K562 (cell line): ENCODE measurements at regions not wholly inside any gene's neighbourhood (a gene's known extent, or its start where the extent isn't known, plus 50 kb on each side); places are given as distances from the start of the nearest gene placed in this dataset.

ENCODE experiments used
- ESRRB ChIP-seq: fragments of 250-450 bp; sonication (Bioruptor Pico); IDR thresholded peaks from 2 replicates; pipeline ENCODE4 v1.5.0; 2020; ENCODE audit warnings: mild to moderate bottlenecking, moderate library complexity, borderline replicate concordance
- TF ChIP-seq, protein P1 (sequence below): sonication (generic); formaldehyde crosslinking; IDR thresholded peaks from 2 replicates; pipeline ENCODE4 v1.8.1; 2022; ENCODE audit warnings: missing genetic modification reagents
- TF ChIP-seq, protein P2 (sequence below), 3 experiments: IDR thresholded peaks in 2 of 3; conservative IDR thresholded peaks in 1 of 3; 2 replicates each; pipeline ENCODE4 v1.5.1; 2011 to 2012; ENCODE audit warnings: low read length in 3 of 3, mild to moderate bottlenecking in 3 of 3, control low read depth in 2 of 3, improper control_type of control experiment in 1 of 3, inconsistent platforms in 1 of 3, low read depth in 1 of 3, mixed read lengths in 1 of 3, moderate library complexity in 1 of 3; ENCODE audit not compliant: insufficient read depth in 2 of 3

DNA sequence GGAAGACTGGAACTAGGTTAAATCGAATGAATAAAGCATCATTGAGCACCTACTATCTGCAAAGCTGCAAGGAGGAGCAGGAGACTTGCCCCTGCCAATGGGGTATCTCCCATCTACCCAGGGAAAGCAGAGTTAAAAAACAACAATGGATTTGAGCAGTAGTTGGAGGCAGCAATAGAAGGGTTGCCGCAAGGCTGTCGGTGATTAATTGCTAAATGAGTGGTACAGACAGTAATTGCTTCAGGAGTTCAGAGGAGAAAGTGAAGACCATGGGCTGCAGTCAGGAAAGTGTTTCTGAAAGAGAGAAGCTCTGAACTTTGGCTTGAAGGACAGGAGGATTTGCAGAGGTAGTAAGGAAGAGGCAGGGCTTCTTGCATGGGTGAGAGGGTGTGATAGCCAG, 152.9 kb downstream of the ACTL8 start:
- TF ChIP-seq ESRRB (CRISPR knock-in tag) = no peak
- TF ChIP-seq, protein P1, sequence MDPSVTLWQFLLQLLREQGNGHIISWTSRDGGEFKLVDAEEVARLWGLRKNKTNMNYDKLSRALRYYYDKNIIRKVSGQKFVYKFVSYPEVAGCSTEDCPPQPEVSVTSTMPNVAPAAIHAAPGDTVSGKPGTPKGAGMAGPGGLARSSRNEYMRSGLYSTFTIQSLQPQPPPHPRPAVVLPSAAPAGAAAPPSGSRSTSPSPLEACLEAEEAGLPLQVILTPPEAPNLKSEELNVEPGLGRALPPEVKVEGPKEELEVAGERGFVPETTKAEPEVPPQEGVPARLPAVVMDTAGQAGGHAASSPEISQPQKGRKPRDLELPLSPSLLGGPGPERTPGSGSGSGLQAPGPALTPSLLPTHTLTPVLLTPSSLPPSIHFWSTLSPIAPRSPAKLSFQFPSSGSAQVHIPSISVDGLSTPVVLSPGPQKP (CRISPR knock-in tag) = no peak
- TF ChIP-seq, protein P2, sequence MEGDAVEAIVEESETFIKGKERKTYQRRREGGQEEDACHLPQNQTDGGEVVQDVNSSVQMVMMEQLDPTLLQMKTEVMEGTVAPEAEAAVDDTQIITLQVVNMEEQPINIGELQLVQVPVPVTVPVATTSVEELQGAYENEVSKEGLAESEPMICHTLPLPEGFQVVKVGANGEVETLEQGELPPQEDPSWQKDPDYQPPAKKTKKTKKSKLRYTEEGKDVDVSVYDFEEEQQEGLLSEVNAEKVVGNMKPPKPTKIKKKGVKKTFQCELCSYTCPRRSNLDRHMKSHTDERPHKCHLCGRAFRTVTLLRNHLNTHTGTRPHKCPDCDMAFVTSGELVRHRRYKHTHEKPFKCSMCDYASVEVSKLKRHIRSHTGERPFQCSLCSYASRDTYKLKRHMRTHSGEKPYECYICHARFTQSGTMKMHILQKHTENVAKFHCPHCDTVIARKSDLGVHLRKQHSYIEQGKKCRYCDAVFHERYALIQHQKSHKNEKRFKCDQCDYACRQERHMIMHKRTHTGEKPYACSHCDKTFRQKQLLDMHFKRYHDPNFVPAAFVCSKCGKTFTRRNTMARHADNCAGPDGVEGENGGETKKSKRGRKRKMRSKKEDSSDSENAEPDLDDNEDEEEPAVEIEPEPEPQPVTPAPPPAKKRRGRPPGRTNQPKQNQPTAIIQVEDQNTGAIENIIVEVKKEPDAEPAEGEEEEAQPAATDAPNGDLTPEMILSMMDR (IDR thresholded peaks at IDR 0.05 in 2 of 3, conservative IDR thresholded peaks at IDR 0.05 in 1 of 3; ENCODE audit: insufficient read depth in 2 of 3, low read depth in 1 of 3, low read length in 3 of 3) = no peak
